CD14-positive monocyte (primary cell): ENCODE measurements at regions not wholly inside any gene's neighbourhood (a gene's known extent, or its start where the extent isn't known, plus 50 kb on each side); places are given as distances from the start of the nearest gene placed in this dataset.

ENCODE experiments used
- DNase-seq, 3 donors: peaks; one replicate each; pipeline ENCODE4 v3.0.0-alpha.2; 2011 to 2022
- H2AFZ ChIP-seq: 2 replicates; pipeline ENCODE4 v1.6.0; 2012; ENCODE audit warnings: mild to moderate bottlenecking, low read depth, low read length, inconsistent platforms; ENCODE audit not compliant: insufficient read depth, poor library complexity, severe bottlenecking
- H3K27ac ChIP-seq, 2 donors: 1 replicate in 1 of 2; 2 replicates in 1 of 2; pipeline ENCODE4 v1.5.1; 2012 to 2013; ENCODE audit warnings: low read length in 2 of 2, control low read depth in 1 of 2, inconsistent platforms in 1 of 2, low read depth in 1 of 2, mild to moderate bottlenecking in 1 of 2
- H3K27me3 ChIP-seq, 2 donors: one replicate each; pipeline versions ENCODE4 v1.6.0 to v1.6.1; 2011 to 2013; ENCODE audit warnings: low read length in 2 of 2; ENCODE audit not compliant: control insufficient read depth in 2 of 2, insufficient read depth in 2 of 2
- H3K36me3 ChIP-seq, 2 donors: replicated peaks in 1 of 2; 1 replicate in 1 of 2; 2 replicates in 1 of 2; pipeline versions ENCODE4 v1.5.1 to v1.6.1; 2012 to 2013; ENCODE audit warnings: low read length in 2 of 2, control low read depth in 1 of 2, inconsistent platforms in 1 of 2, mild to moderate bottlenecking in 1 of 2; ENCODE audit not compliant: insufficient read depth in 2 of 2, control insufficient read depth in 1 of 2
- H3K4me1 ChIP-seq, 2 donors: 1 replicate in 1 of 2; 2 replicates in 1 of 2; pipeline versions ENCODE4 v1.5.1 to v1.6.1; 2012 to 2013; ENCODE audit warnings: low read length in 2 of 2, control low read depth in 1 of 2, inconsistent platforms in 1 of 2, mild to moderate bottlenecking in 1 of 2, moderate library complexity in 1 of 2; ENCODE audit not compliant: insufficient read depth in 2 of 2, control insufficient read depth in 1 of 2
- H3K4me2 ChIP-seq: replicated peaks from 2 replicates; pipeline ENCODE3; 2012; ENCODE audit warnings: low read length, moderate library complexity, mild to moderate bottlenecking; ENCODE audit not compliant: poor library complexity, severe bottlenecking; ENCODE audit errors: extremely low read depth
- H3K4me3 ChIP-seq, 3 experiments: fragments of 200-600 bp in 1 of 3; sonication (generic) in 1 of 3; replicated peaks in 1 of 3; 1 replicate in 2 of 3; 2 replicates in 1 of 3; pipeline ENCODE4 v1.5.1; 2011 to 2013; ENCODE audit warnings: low read length in 3 of 3, mild to moderate bottlenecking in 3 of 3, control low read depth in 2 of 3, low read depth in 2 of 3, inconsistent platforms in 1 of 3, moderate library complexity in 1 of 3
- H3K79me2 ChIP-seq: 2 replicates; pipeline ENCODE4 v1.6.0; 2012; ENCODE audit warnings: mild to moderate bottlenecking, control low read depth, inconsistent platforms, low read length, moderate library complexity; ENCODE audit not compliant: insufficient read depth
- H3K9ac ChIP-seq: 2 replicates; pipeline ENCODE4 v1.6.0; 2017; ENCODE audit warnings: low read length, mild to moderate bottlenecking; ENCODE audit not compliant: insufficient read depth, poor library complexity, severe bottlenecking
- H3K9me3 ChIP-seq, 2 donors: replicated peaks in 1 of 2; 1 replicate in 1 of 2; 2 replicates in 1 of 2; pipeline versions ENCODE4 v1.5.1 to v1.6.1; 2012 to 2013; ENCODE audit warnings: low read length in 2 of 2, control low read depth in 1 of 2; ENCODE audit not compliant: control insufficient read depth in 1 of 2, insufficient read depth in 1 of 2
- H4K20me1 ChIP-seq: 2 replicates; pipeline ENCODE4 v1.6.0; 2012; ENCODE audit warnings: mild to moderate bottlenecking, low read length, control low read depth, moderate library complexity; ENCODE audit not compliant: insufficient read depth
- H3K27ac Mint-ChIP-seq, 7 donors: one replicate each; pipeline ENCODE4 v1.8.0; 2020; ENCODE audit warnings: mild to moderate bottlenecking in 7 of 7, mixed read lengths in 7 of 7, moderate library complexity in 6 of 7, inconsistent platforms in 2 of 7
- H3K27me3 Mint-ChIP-seq, 3 donors: one replicate each; pipeline ENCODE4 v1.8.0; 2021 to 2022; ENCODE audit warnings: low read depth in 3 of 3, mild to moderate bottlenecking in 3 of 3, mixed read lengths in 3 of 3, moderate library complexity in 3 of 3, inconsistent platforms in 1 of 3
- H3K36me3 Mint-ChIP-seq, 2 donors: one replicate each; pipeline ENCODE4 v1.8.0; 2020; ENCODE audit warnings: mixed read lengths in 2 of 2, inconsistent platforms in 1 of 2, mild to moderate bottlenecking in 1 of 2
- H3K4me1 Mint-ChIP-seq: one replicate; pipeline ENCODE4 v1.8.0; 2020; ENCODE audit warnings: mild to moderate bottlenecking, mixed read lengths
- H3K4me3 Mint-ChIP-seq, 2 donors: one replicate each; pipeline ENCODE4 v1.8.0; 2020; ENCODE audit warnings: mild to moderate bottlenecking in 2 of 2, mixed read lengths in 2 of 2, moderate library complexity in 1 of 2
- H3K9me3 Mint-ChIP-seq, 7 donors: one replicate each; pipeline ENCODE4 v1.8.0; 2020 to 2022; ENCODE audit warnings: mixed read lengths in 7 of 7, mild to moderate bottlenecking in 6 of 7, moderate library complexity in 6 of 7, inconsistent platforms in 2 of 7
- CTCF ChIP-seq: fragments of 200-600 bp; IDR thresholded peaks from one replicate; pipeline ENCODE4 v1.8.0; 2022; ENCODE audit warnings: antibody characterized with exemption, mild to moderate bottlenecking
- WGBS: methylation state at CpG from one replicate; pipeline ENCODE4 v1.1.5; 2013; ENCODE audit warnings: missing lambda C conversion rate; ENCODE audit not compliant: insufficient coverage; 5-methylcytosine and 5-hydroxymethylcytosine counted together
- intact Hi-C, 2 donors: fragments of 100-400 bp; cut with micrococcal nuclease; formaldehyde crosslinking; loops; one replicate each; pipeline versions ENCODE4 v1.15.0 to v1.15.1; 2023

GRCh38 chr16:8293413-8293812 is 296.9 kb downstream of the TMEM114 start:
- Histone ChIP-seq H3K9ac (no peak overlapping the region), H3K27ac (no peak overlapping the region), H3K9me3 (peaks cover 0 to 7% of the 10 kb centered on the region in 2 donors), H3K4me3 (no peak overlapping the region), H3K4me1 (no peaks in the 10 kb centered on the region), H3K4me2 (no peak overlapping the region), H4K20me1 (no peaks in the 10 kb centered on the region), H2AFZ (no peak overlapping the region), H3K36me3 (no peaks in the 10 kb centered on the region), H3K79me2 (no peaks in the 10 kb centered on the region), H3K27me3 (no peaks in the 10 kb centered on the region)
- WGBS: 76% methylated on average over 2 of the region's 5 CpGs
- no peak overlapping the region for H3K4me3 Mint-ChIP-seq
- H3K4me1 Mint-ChIP-seq: no peaks in the 10 kb centered on the region
- H3K27me3 Mint-ChIP-seq: peaks cover 0 to 3% (median 0%) of the 10 kb centered on the region in 3 donors
- H3K27ac Mint-ChIP-seq: no peak overlapping the region
- no peaks in the 10 kb centered on the region for H3K36me3 Mint-ChIP-seq
- H3K9me3 Mint-ChIP-seq: peaks cover 2 to 15% (median 4%) of the 10 kb centered on the region in 7 donors
- DNase-seq: no peak
- intact Hi-C loops: no loop called here
- TF ChIP-seq CTCF: no peak

- DNase-seq: no peak
- no peak overlapping the region for H2AFZ ChIP-seq
- no peak overlapping the region for H3K4me2 ChIP-seq
- H3K4me1 Mint-ChIP-seq: no peaks in the 10 kb centered on the region
- H3K27me3 Mint-ChIP-seq: no peaks in the 10 kb centered on the region
- TF ChIP-seq CTCF: no peak
- 89% methylated on average over 4 of the region's 6 CpGs for WGBS
- peaks cover 2 to 17% (median 4%) of the 10 kb centered on the region in 7 donors for H3K9me3 Mint-ChIP-seq
- H3K27ac Mint-ChIP-seq: no peak overlapping the region
- H4K20me1 ChIP-seq: no peaks in the 10 kb centered on the region
- H3K9ac ChIP-seq: no peak overlapping the region
- H3K4me1 ChIP-seq: no peaks in the 10 kb centered on the region
- no peaks in the 10 kb centered on the region for H3K36me3 ChIP-seq
- no peaks in the 10 kb centered on the region for H3K36me3 Mint-ChIP-seq
- intact Hi-C loops: no loop called here
- H3K4me3 Mint-ChIP-seq: no peak overlapping the region
- H3K9me3 ChIP-seq: peaks cover 0 to 7% of the 10 kb centered on the region in 2 donors
- no peak overlapping the region for H3K4me3 ChIP-seq
- no peaks in the 10 kb centered on the region for H3K27me3 ChIP-seq
- no peaks in the 10 kb centered on the region for H3K79me2 ChIP-seq
- no peak overlapping the region for H3K27ac ChIP-seq
Measured at GRCh38 chr16:8292271-8292670, 298.0 kb downstream of the TMEM114 start.
